OCI-LY1 (cell line): ENCODE measurements at regions not wholly inside any gene's neighbourhood (a gene's known extent, or its start where the extent isn't known, plus 50 kb on each side); places are given as distances from the start of the nearest gene placed in this dataset.

Experiments used
- H2AFZ ChIP-seq: fragments of 200-600 bp; sonication (generic), shearing (Covaris generic); 2 replicates; pipeline ENCODE4 v1.6.0; 2014; ENCODE audit warnings: antibody characterized with exemption, mild to moderate bottlenecking, low read length
- H3F3A ChIP-seq: fragments of 200-600 bp; sonication (generic), shearing (Covaris generic); 2 replicates; pipeline ENCODE4 v1.6.0; 2014; ENCODE audit warnings: mild to moderate bottlenecking, antibody characterized with exemption, low read length, moderate library complexity; ENCODE audit not compliant: insufficient read depth
- H3K27ac ChIP-seq: fragments of 200-600 bp; sonication (generic); 2 replicates; pipeline ENCODE4 v1.5.1; 2014; ENCODE audit warnings: low read length, mixed run types, mild to moderate bottlenecking, low read depth; ENCODE audit not compliant: poor library complexity, severe bottlenecking
- H3K27me3 ChIP-seq: fragments of 200-600 bp; sonication (generic); 2 replicates; pipeline ENCODE4 v1.6.0; 2014; ENCODE audit warnings: antibody characterized with exemption, mild to moderate bottlenecking, low read length, moderate library complexity; ENCODE audit not compliant: insufficient read depth
- H3K36me3 ChIP-seq: fragments of 200-600 bp; sonication (generic); 2 replicates; pipeline ENCODE4 v1.6.1; 2014; ENCODE audit warnings: mild to moderate bottlenecking, antibody characterized with exemption, low read length, moderate library complexity, mixed read lengths; ENCODE audit not compliant: insufficient read depth
- H3K4me1 ChIP-seq: fragments of 200-600 bp; sonication (generic); 2 replicates; pipeline ENCODE4 v1.5.1; 2014; ENCODE audit warnings: mild to moderate bottlenecking, low read length, moderate library complexity; ENCODE audit not compliant: insufficient read depth, severe bottlenecking
- H3K4me2 ChIP-seq: fragments of 200-600 bp; sonication (generic), shearing (Covaris generic); 2 replicates; pipeline ENCODE4 v1.6.1; 2014; ENCODE audit warnings: low read length
- H3K4me3 ChIP-seq: fragments of 200-600 bp; sonication (generic); 2 replicates; pipeline ENCODE4 v1.5.1; 2014; ENCODE audit warnings: low read length, low read depth, mild to moderate bottlenecking, mixed read lengths; ENCODE audit not compliant: poor library complexity, severe bottlenecking
- H3K79me2 ChIP-seq: fragments of 200-600 bp; shearing (Covaris generic); 2 replicates; pipeline ENCODE4 v1.6.1; 2016; ENCODE audit warnings: mixed run types, low read length, mixed read lengths; ENCODE audit not compliant: insufficient read depth
- H3K9ac ChIP-seq: fragments of 200-600 bp; sonication (generic), shearing (Covaris generic); 2 replicates; pipeline ENCODE4 v1.6.1; 2014; ENCODE audit warnings: mild to moderate bottlenecking, low read length, mixed read lengths
- H3K9me2 ChIP-seq: fragments of 200-600 bp; sonication (generic), shearing (Covaris generic); 2 replicates; pipeline ENCODE4 v1.6.1; 2014; ENCODE audit warnings: low read depth, mild to moderate bottlenecking, low read length, mixed read lengths
- H3K9me3 ChIP-seq: fragments of 200-600 bp; shearing (Covaris generic); 2 replicates; pipeline ENCODE4 v1.6.1; 2014; ENCODE audit warnings: low read length, mixed read lengths
- H4K20me1 ChIP-seq: fragments of 200-600 bp; sonication (generic), shearing (Covaris generic); 2 replicates; pipeline ENCODE4 v1.6.0; 2016; ENCODE audit warnings: mild to moderate bottlenecking, low read length; ENCODE audit not compliant: insufficient read depth
- EZH2 ChIP-seq: fragments of 200-600 bp; sonication (generic), shearing (Covaris generic); IDR thresholded peaks from 2 replicates; pipeline ENCODE4 v1.8.0; 2017; ENCODE audit warnings: borderline replicate concordance, mixed run types, mild to moderate bottlenecking, antibody characterized with exemption, low read length, moderate library complexity, mixed read lengths
- TF ChIP-seq, protein P1 (sequence below): fragments of 200-600 bp; sonication (generic), shearing (Covaris generic); IDR thresholded peaks from 2 replicates; pipeline ENCODE4 v1.5.1; 2017; ENCODE audit warnings: mild to moderate bottlenecking, antibody characterized with exemption, low read length, moderate library complexity, mixed read lengths

DNA sequence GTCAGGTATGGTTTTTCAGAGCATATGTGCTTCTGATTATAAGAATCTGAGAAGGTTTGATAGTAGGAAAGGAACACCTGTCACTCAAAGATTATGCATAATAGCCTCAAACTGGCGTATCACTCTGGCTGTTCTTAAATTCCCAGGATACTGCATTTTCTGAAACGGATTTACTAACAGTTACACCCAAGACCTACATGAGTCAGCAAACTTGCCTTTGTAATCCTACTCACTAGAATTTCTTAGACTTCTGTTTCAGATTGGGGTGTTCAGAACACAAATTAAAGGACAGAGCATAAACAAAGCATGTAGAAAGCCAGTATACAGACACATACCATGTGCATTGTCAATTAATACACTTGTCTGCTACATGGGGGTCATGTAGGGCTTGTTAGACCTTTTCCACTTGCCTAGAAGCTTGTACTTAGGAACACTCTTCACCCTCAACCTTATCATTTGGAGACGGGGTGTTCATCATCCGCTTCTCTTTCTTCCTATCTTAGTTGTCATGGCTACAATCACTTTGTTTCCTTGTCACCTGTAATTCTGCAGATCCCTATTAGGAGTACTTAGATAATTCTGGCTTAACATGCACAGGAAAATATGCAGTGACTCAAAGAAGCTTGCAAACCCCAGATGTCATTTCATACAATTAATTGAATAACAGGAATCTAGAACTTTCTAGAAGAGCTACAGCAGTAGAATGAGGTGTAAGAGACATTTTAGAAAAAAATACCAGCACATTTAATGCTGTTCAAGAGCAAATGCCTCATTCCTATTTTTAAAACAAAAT lies 593.0 kb upstream of the TENM3 start:
- Histone ChIP-seq H3K9me2 (no peaks in the 10 kb centered on the region), H3K4me2 (no peak overlapping the region), H3K79me2 (no peaks in the 10 kb centered on the region), H3K27ac (no peak overlapping the region), H3F3A (no peaks in the 10 kb centered on the region), H3K4me1 (no peaks in the 10 kb centered on the region), H4K20me1 (no peaks in the 10 kb centered on the region), H3K9me3 (no peaks in the 10 kb centered on the region), H3K36me3 (no peaks in the 10 kb centered on the region), H3K9ac (no peak overlapping the region), H3K4me3 (no peak overlapping the region), H3K27me3 (no peaks in the 10 kb centered on the region), H2AFZ (no peak overlapping the region)
- TF ChIP-seq EZH2: no peak
- TF ChIP-seq, protein P1, sequence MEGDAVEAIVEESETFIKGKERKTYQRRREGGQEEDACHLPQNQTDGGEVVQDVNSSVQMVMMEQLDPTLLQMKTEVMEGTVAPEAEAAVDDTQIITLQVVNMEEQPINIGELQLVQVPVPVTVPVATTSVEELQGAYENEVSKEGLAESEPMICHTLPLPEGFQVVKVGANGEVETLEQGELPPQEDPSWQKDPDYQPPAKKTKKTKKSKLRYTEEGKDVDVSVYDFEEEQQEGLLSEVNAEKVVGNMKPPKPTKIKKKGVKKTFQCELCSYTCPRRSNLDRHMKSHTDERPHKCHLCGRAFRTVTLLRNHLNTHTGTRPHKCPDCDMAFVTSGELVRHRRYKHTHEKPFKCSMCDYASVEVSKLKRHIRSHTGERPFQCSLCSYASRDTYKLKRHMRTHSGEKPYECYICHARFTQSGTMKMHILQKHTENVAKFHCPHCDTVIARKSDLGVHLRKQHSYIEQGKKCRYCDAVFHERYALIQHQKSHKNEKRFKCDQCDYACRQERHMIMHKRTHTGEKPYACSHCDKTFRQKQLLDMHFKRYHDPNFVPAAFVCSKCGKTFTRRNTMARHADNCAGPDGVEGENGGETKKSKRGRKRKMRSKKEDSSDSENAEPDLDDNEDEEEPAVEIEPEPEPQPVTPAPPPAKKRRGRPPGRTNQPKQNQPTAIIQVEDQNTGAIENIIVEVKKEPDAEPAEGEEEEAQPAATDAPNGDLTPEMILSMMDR: no peak

- Histone ChIP-seq H3K4me2 (no peak overlapping the region), H3K4me1 (no peaks in the 10 kb centered on the region), H2AFZ (no peak overlapping the region)
Measured at GRCh38 chr4:181656748-181657147, 586.5 kb upstream of the TENM3 start.

GRCh38 chr4:181659202-181659601 lies 584.0 kb upstream of the TENM3 start:
- Histone ChIP-seq H3K36me3 (no peaks in the 10 kb centered on the region), H3F3A (no peaks in the 10 kb centered on the region), H3K27ac (no peak overlapping the region), H3K9ac (no peak overlapping the region), H3K27me3 (no peaks in the 10 kb centered on the region), H3K9me2 (no peaks in the 10 kb centered on the region), H3K4me1 (no peaks in the 10 kb centered on the region), H3K79me2 (no peaks in the 10 kb centered on the region), H4K20me1 (no peaks in the 10 kb centered on the region), H3K4me2 (no peak overlapping the region), H3K4me3 (no peak overlapping the region), H3K9me3 (no peaks in the 10 kb centered on the region), H2AFZ (no peak overlapping the region)
- TF ChIP-seq, protein P1: no peak
- no peak for TF ChIP-seq EZH2

More at GRCh38 chr4:181656748-181657147, 586.5 kb upstream of the TENM3 start:
- Histone ChIP-seq H3K27ac (no peak overlapping the region), H3K9me2 (no peaks in the 10 kb centered on the region), H3K27me3 (no peaks in the 10 kb centered on the region), H3F3A (no peaks in the 10 kb centered on the region), H3K79me2 (no peaks in the 10 kb centered on the region), H4K20me1 (no peaks in the 10 kb centered on the region), H3K4me3 (no peak overlapping the region), H3K36me3 (no peaks in the 10 kb centered on the region), H3K9me3 (no peaks in the 10 kb centered on the region), H3K9ac (no peak overlapping the region)
- no peak for TF ChIP-seq EZH2
- TF ChIP-seq, protein P1: no peak
